ENCODE measurements at regions not wholly inside any gene's neighbourhood (a gene's known extent, or its start where the extent isn't known, plus 50 kb on each side); places are given as distances from the start of the nearest gene placed in this dataset.

DNA sequence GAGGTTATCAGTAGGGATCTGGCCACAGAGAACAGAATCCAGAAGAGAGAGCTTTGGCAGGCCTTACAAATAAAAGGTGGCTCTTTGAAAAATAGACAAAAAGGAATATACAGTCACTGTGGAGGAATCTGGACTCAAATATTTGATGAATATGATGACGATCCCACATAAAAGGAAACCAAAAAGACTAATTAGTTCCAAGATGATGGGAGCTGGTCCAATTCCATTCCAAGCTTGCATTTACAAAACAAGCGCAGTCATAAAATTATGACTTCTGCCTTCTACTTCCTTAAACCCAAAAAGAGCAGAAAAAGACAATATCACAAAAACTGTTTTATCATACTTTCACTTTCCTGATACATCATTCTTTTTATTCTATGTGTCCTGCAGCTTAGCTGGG is 285.8 kb downstream of the DIPK2A start:
- no peak overlapping the region for H2AFZ ChIP-seq (ENCODE audit: low read depth, low read length)
- no peak overlapping the region for H3K9ac ChIP-seq (ENCODE audit: low read length)
- TF ChIP-seq EP300 (conservative IDR thresholded peaks at IDR 0.05; ENCODE audit: poor library complexity, severe bottlenecking): no peak
- no peak for TF ChIP-seq RAD21 (conservative IDR thresholded peaks at IDR 0.05)
- no peak for TF ChIP-seq POLR2AphosphoS5 (IDR thresholded peaks at IDR 0.05)
- no peak for TF ChIP-seq SMC3 (conservative IDR thresholded peaks at IDR 0.05; ENCODE audit: poor library complexity)
- TF ChIP-seq, protein P1, sequence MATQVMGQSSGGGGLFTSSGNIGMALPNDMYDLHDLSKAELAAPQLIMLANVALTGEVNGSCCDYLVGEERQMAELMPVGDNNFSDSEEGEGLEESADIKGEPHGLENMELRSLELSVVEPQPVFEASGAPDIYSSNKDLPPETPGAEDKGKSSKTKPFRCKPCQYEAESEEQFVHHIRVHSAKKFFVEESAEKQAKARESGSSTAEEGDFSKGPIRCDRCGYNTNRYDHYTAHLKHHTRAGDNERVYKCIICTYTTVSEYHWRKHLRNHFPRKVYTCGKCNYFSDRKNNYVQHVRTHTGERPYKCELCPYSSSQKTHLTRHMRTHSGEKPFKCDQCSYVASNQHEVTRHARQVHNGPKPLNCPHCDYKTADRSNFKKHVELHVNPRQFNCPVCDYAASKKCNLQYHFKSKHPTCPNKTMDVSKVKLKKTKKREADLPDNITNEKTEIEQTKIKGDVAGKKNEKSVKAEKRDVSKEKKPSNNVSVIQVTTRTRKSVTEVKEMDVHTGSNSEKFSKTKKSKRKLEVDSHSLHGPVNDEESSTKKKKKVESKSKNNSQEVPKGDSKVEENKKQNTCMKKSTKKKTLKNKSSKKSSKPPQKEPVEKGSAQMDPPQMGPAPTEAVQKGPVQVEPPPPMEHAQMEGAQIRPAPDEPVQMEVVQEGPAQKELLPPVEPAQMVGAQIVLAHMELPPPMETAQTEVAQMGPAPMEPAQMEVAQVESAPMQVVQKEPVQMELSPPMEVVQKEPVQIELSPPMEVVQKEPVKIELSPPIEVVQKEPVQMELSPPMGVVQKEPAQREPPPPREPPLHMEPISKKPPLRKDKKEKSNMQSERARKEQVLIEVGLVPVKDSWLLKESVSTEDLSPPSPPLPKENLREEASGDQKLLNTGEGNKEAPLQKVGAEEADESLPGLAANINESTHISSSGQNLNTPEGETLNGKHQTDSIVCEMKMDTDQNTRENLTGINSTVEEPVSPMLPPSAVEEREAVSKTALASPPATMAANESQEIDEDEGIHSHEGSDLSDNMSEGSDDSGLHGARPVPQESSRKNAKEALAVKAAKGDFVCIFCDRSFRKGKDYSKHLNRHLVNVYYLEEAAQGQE (IDR thresholded peaks at IDR 0.05; ENCODE audit: borderline replicate concordance): no peak
- no peak for TF ChIP-seq CTCF (IDR thresholded peaks at IDR 0.05; ENCODE audit: poor library complexity, severe bottlenecking)
- no peak for TF ChIP-seq TAF1 (IDR thresholded peaks at IDR 0.05; ENCODE audit: low read depth)
- TF ChIP-seq EZH2 (IDR thresholded peaks at IDR 0.05; ENCODE audit: borderline replicate concordance, insufficient read depth, low read length, poor library complexity, severe bottlenecking): no peak
- TF ChIP-seq MXI1 (conservative IDR thresholded peaks at IDR 0.05; ENCODE audit: poor library complexity, severe bottlenecking): no peak
- no peaks in the 10 kb centered on the region for H3F3A ChIP-seq (ENCODE audit: insufficient read depth, low read length, poor library complexity, severe bottlenecking)
- H3K79me2 ChIP-seq (replicated peaks; ENCODE audit: insufficient read depth, low read length): no peaks in the 10 kb centered on the region
- no peaks in the 10 kb centered on the region for H3K9me2 ChIP-seq (ENCODE audit: insufficient read depth, low read length)
- no peaks in the 10 kb centered on the region for H3K36me3 ChIP-seq (ENCODE audit: insufficient read depth, low read length)
- H3K4me2 ChIP-seq (ENCODE audit: low read length): no peak overlapping the region
- H3K27ac ChIP-seq (ENCODE audit: low read length): no peak overlapping the region
- no peaks in the 10 kb centered on the region for H3K27me3 ChIP-seq (ENCODE audit: insufficient read depth, low read depth, low read length)
- no peaks in the 10 kb centered on the region for H4K20me1 ChIP-seq (ENCODE audit: insufficient read depth)
- no peaks in the 10 kb centered on the region for H3K9me3 ChIP-seq (ENCODE audit: low read length)
- H3K4me3 ChIP-seq (ENCODE audit: low read length): no peak overlapping the region

DNA sequence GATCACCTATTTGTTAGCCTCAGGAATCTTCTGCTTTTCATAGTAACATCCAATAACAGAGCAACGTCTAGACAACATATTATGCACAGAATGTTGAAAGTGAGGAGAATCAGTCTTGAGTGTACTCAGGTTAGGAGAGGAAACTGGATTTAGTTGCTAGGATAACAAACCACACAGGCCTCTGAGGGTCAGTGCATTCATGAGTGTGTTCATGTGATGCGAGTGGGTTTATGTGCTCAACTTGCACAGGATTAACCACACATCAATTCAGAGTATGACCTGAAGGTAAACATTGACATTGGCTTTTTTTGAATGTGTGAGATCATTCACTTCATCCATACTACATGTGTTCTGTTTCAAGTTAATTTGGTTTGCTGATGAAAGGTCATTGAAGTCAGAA is 287.6 kb downstream of the DIPK2A start:
- H3K27ac ChIP-seq (ENCODE audit: low read length): no peak overlapping the region
- no peaks in the 10 kb centered on the region for H4K20me1 ChIP-seq (ENCODE audit: insufficient read depth)
- no peak for TF ChIP-seq TAF1 (IDR thresholded peaks at IDR 0.05; ENCODE audit: low read depth)
- no peak for TF ChIP-seq RAD21 (conservative IDR thresholded peaks at IDR 0.05)
- TF ChIP-seq EP300 (conservative IDR thresholded peaks at IDR 0.05; ENCODE audit: poor library complexity, severe bottlenecking): no peak
- TF ChIP-seq EZH2 (IDR thresholded peaks at IDR 0.05; ENCODE audit: borderline replicate concordance, insufficient read depth, low read length, poor library complexity, severe bottlenecking): no peak
- TF ChIP-seq SMC3 (conservative IDR thresholded peaks at IDR 0.05; ENCODE audit: poor library complexity): no peak
- no peak for TF ChIP-seq POLR2AphosphoS5 (IDR thresholded peaks at IDR 0.05)
- TF ChIP-seq CTCF (IDR thresholded peaks at IDR 0.05; ENCODE audit: poor library complexity, severe bottlenecking): no peak
- no peak overlapping the region for H3K4me3 ChIP-seq (ENCODE audit: low read length)
- no peaks in the 10 kb centered on the region for H3K27me3 ChIP-seq (ENCODE audit: insufficient read depth, low read depth, low read length)
- no peak overlapping the region for H2AFZ ChIP-seq (ENCODE audit: low read depth, low read length)
- no peaks in the 10 kb centered on the region for H3K36me3 ChIP-seq (ENCODE audit: insufficient read depth, low read length)
- no peaks in the 10 kb centered on the region for H3K9me3 ChIP-seq (ENCODE audit: low read length)
- no peaks in the 10 kb centered on the region for H3K9me2 ChIP-seq (ENCODE audit: insufficient read depth, low read length)
- H3K4me2 ChIP-seq (ENCODE audit: low read length): no peak overlapping the region
- H3K79me2 ChIP-seq (replicated peaks; ENCODE audit: insufficient read depth, low read length): no peaks in the 10 kb centered on the region
- H3K9ac ChIP-seq (ENCODE audit: low read length): no peak overlapping the region
- H3F3A ChIP-seq (ENCODE audit: insufficient read depth, low read length, poor library complexity, severe bottlenecking): no peaks in the 10 kb centered on the region
